Thyroid gland (tissue), 4 donors: ENCODE measurements at regions not wholly inside any gene's neighbourhood (a gene's known extent, or its start where the extent isn't known, plus 50 kb on each side); places are given as distances from the start of the nearest gene placed in this dataset.

Source experiments
- POLR2A ChIP-seq, 2 donors: fragments of 450-650 bp; IDR thresholded peaks; one replicate each; pipeline ENCODE4 v1.6.1; 2017; ENCODE audit warnings: antibody characterized with exemption in 2 of 2, mild to moderate bottlenecking in 2 of 2, moderate library complexity in 1 of 2
- TF ChIP-seq, protein P1 (sequence below), 6 experiments: fragments of 200-600 bp in 3 of 6; fragments of 450-650 bp in 3 of 6; sonication (generic) in 3 of 6; IDR thresholded peaks; one replicate each; pipeline ENCODE4 v1.5.1; 2016 to 2019; ENCODE audit warnings: antibody characterized with exemption in 6 of 6, mild to moderate bottlenecking in 2 of 6, inconsistent platforms in 1 of 6, moderate library complexity in 1 of 6

DNA sequence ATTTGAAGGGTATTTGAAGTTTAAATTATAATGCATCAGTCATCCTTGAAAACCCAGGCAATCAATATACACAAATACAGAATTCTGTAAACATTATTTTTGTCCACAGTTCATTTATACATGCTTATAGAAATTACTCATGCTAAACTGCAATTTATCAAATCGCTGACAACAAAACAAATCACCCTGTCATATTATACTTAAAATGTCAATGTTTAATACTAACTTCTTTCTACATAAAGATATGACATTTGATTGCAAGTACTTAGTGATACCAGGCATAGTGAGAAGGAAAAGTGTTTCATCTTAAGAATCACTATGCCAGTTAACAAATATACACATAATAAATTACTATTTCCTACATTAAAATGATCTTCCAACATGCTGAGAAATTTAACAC lies 232.0 kb downstream of the PCDH20 start:
- TF ChIP-seq POLR2A (IDR thresholded peaks at IDR 0.05), result no peak
- TF ChIP-seq, protein P1, sequence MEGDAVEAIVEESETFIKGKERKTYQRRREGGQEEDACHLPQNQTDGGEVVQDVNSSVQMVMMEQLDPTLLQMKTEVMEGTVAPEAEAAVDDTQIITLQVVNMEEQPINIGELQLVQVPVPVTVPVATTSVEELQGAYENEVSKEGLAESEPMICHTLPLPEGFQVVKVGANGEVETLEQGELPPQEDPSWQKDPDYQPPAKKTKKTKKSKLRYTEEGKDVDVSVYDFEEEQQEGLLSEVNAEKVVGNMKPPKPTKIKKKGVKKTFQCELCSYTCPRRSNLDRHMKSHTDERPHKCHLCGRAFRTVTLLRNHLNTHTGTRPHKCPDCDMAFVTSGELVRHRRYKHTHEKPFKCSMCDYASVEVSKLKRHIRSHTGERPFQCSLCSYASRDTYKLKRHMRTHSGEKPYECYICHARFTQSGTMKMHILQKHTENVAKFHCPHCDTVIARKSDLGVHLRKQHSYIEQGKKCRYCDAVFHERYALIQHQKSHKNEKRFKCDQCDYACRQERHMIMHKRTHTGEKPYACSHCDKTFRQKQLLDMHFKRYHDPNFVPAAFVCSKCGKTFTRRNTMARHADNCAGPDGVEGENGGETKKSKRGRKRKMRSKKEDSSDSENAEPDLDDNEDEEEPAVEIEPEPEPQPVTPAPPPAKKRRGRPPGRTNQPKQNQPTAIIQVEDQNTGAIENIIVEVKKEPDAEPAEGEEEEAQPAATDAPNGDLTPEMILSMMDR (IDR thresholded peaks at IDR 0.05), result no peak
